ENCODE measurements at regions not wholly inside any gene's neighbourhood (a gene's known extent, or its start where the extent isn't known, plus 50 kb on each side); places are given as distances from the start of the nearest gene placed in this dataset.
"Not testable (repeated sequence)": the region's sequence is repeated elsewhere in the genome, so short reads cannot be mapped to it uniquely, and the experiment has no call there.

DNA sequence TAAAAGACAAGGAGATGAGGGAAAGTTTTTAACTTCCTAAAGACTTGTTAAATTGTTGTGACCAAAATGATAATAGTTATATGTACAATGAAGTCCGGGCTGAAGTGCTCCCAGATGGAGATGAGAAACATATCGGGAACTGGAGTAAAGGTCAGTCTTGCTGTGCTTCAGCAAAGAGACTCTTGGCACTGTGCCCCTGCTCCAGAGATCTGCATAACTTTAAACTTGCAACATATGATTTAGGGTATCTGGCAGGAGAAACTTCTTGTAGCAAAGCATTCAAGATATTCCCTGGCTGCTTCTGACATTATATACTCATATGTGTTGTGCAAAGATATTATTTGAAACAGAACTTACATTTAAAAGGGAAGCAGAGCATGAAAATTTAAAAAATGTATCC lies 786.6 kb upstream of the SLITRK6 start:
- ChIA-PET POLR2A (no interaction called here), CTCF (no interaction called here)
- DNase-seq (ENCODE audit: extremely low spot score) = no peak
- TF ChIP-seq ZNF384 (IDR thresholded peaks at IDR 0.05) (no peak), FOXM1 (IDR thresholded peaks at IDR 0.05; ENCODE audit: borderline replicate concordance) (no peak), HDGF (IDR thresholded peaks at IDR 0.05; ENCODE audit: borderline replicate concordance) (no peak)

DNA sequence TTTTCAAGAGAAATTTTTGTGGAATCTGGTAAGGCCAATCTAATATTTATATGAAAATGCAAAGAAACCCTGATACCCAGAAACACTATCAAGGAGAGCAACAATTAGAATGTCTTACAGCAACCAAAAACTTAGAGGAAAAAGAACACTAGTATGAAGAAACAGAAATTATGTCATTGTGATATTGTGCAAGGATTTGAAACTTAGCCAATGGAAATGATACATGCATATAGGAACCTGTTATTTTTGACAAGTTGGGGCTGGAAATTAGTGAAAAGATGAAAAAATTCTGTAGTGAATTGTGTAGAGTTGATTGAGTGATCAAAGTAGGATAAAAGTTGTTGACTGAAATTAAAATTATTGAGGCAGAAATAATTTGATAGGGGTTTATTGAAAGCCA lies 792.6 kb upstream of the SLITRK6 start:
- TF ChIP-seq TARDBP (IDR thresholded peaks at IDR 0.05) (no peak), SP1 (IDR thresholded peaks at IDR 0.05) (no peak), FOXM1 (IDR thresholded peaks at IDR 0.05; ENCODE audit: borderline replicate concordance) (no peak), LEF1 (IDR thresholded peaks at IDR 0.05; ENCODE audit: borderline replicate concordance) (no peak), SUZ12 (IDR thresholded peaks at IDR 0.05) (no peak), HDGF (IDR thresholded peaks at IDR 0.05; ENCODE audit: borderline replicate concordance) (no peak), FOXA1 (IDR thresholded peaks at IDR 0.05) (no peak)
- POLR2A ChIA-PET = no interaction called here
- no peak for DNase-seq (ENCODE audit: extremely low spot score)
- CTCF ChIA-PET = no interaction called here

GRCh38 chr13:86601351-86601750 lies 802.1 kb upstream of the SLITRK6 start:
- CTCF ChIA-PET = no interaction called here
- TF ChIP-seq TARDBP (IDR thresholded peaks at IDR 0.05) = no peak
- no peak for TF ChIP-seq SUZ12 (IDR thresholded peaks at IDR 0.05)
- no peak for TF ChIP-seq NFRKB (IDR thresholded peaks at IDR 0.05)
- no peak for TF ChIP-seq HDGF (IDR thresholded peaks at IDR 0.05; ENCODE audit: borderline replicate concordance)
- TF ChIP-seq, protein P1, sequence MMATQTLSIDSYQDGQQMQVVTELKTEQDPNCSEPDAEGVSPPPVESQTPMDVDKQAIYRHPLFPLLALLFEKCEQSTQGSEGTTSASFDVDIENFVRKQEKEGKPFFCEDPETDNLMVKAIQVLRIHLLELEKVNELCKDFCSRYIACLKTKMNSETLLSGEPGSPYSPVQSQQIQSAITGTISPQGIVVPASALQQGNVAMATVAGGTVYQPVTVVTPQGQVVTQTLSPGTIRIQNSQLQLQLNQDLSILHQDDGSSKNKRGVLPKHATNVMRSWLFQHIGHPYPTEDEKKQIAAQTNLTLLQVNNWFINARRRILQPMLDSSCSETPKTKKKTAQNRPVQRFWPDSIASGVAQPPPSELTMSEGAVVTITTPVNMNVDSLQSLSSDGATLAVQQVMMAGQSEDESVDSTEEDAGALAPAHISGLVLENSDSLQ (IDR thresholded peaks at IDR 0.05) = no peak
- TF ChIP-seq FOXA1 (IDR thresholded peaks at IDR 0.05) = no peak
- no peak for TF ChIP-seq FOXK2 (IDR thresholded peaks at IDR 0.05)
- no peak for TF ChIP-seq SP1 (IDR thresholded peaks at IDR 0.05)
- TF ChIP-seq ARNT (IDR thresholded peaks at IDR 0.05) = no peak
- TF ChIP-seq L3MBTL2 (conservative IDR thresholded peaks at IDR 0.05) = no peak
- no peak for TF ChIP-seq FOXM1 (IDR thresholded peaks at IDR 0.05; ENCODE audit: borderline replicate concordance)
- no peak for TF ChIP-seq LEF1 (IDR thresholded peaks at IDR 0.05; ENCODE audit: borderline replicate concordance)
- no peak for TF ChIP-seq BHLHE40 (IDR thresholded peaks at IDR 0.05; ENCODE audit: borderline replicate concordance)
- TF ChIP-seq ZNF384 (IDR thresholded peaks at IDR 0.05) = no peak
- no peak for TF ChIP-seq CTBP1 (IDR thresholded peaks at IDR 0.05; ENCODE audit: borderline replicate concordance)
- no peak for TF ChIP-seq ELF4 (IDR thresholded peaks at IDR 0.05)
- DNase-seq (ENCODE audit: extremely low spot score) = no peak
- POLR2A ChIA-PET = no interaction called here

GRCh38 chr13:86606264-86606663 lies 807.0 kb upstream of the SLITRK6 start:
- TF ChIP-seq NFRKB (IDR thresholded peaks at IDR 0.05) = no peak
- TF ChIP-seq FOXM1 (IDR thresholded peaks at IDR 0.05; ENCODE audit: borderline replicate concordance) = no peak
- no peak for TF ChIP-seq L3MBTL2 (conservative IDR thresholded peaks at IDR 0.05)
- TF ChIP-seq TARDBP (IDR thresholded peaks at IDR 0.05) = no peak
- no peak for TF ChIP-seq SP1 (IDR thresholded peaks at IDR 0.05)
- TF ChIP-seq ARNT (IDR thresholded peaks at IDR 0.05) = no peak
- no peak for TF ChIP-seq ZNF384 (IDR thresholded peaks at IDR 0.05)
- TF ChIP-seq, protein P1 (IDR thresholded peaks at IDR 0.05) = no peak
- no peak for TF ChIP-seq HDGF (IDR thresholded peaks at IDR 0.05; ENCODE audit: borderline replicate concordance)
- TF ChIP-seq CTBP1 (IDR thresholded peaks at IDR 0.05; ENCODE audit: borderline replicate concordance) = no peak
- TF ChIP-seq ELF4 (IDR thresholded peaks at IDR 0.05) = no peak
- TF ChIP-seq FOXK2 (IDR thresholded peaks at IDR 0.05) = no peak
- TF ChIP-seq SUZ12 (IDR thresholded peaks at IDR 0.05) = no peak
- no peak for TF ChIP-seq FOXA1 (IDR thresholded peaks at IDR 0.05)
- no peak for TF ChIP-seq LEF1 (IDR thresholded peaks at IDR 0.05; ENCODE audit: borderline replicate concordance)
- TF ChIP-seq BHLHE40 (IDR thresholded peaks at IDR 0.05; ENCODE audit: borderline replicate concordance) = no peak
- DNase-seq (ENCODE audit: extremely low spot score) = no peak
- POLR2A ChIA-PET = no interaction called here
- CTCF ChIA-PET = no interaction called here

DNA sequence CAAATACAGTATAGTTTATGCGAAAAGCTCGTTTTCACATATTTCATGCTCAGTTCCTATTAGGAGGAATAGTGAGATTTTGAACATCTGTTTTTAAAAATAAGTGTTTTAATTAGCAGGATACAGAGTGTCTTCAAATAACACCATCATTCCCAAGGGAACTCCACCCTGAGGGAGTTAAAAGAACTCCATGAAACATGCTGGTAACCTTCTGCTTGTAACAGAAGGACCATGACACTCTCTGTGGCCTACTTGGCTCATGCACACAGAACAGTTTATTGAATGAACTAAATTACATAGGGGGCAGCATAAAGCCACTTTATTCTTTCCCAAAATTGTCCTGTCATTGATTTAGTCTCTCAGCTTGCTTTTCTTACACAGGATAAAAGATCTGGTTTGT lies 809.5 kb upstream of the SLITRK6 start:
- TF ChIP-seq FOXK2 (IDR thresholded peaks at IDR 0.05) (no peak), FOXM1 (IDR thresholded peaks at IDR 0.05; ENCODE audit: borderline replicate concordance) (no peak), LEF1 (IDR thresholded peaks at IDR 0.05; ENCODE audit: borderline replicate concordance) (no peak), CTBP1 (IDR thresholded peaks at IDR 0.05; ENCODE audit: borderline replicate concordance) (no peak), SP1 (IDR thresholded peaks at IDR 0.05) (no peak), SUZ12 (IDR thresholded peaks at IDR 0.05) (no peak)
- DNase-seq (ENCODE audit: extremely low spot score) = no peak
- ChIA-PET POLR2A (no interaction called here), CTCF (interaction anchor here (1.3 kb wide), 1 partner anchor 116 kb away, joined by 4 read pairs; no protein-coding TSS in a partner anchor)

DNA sequence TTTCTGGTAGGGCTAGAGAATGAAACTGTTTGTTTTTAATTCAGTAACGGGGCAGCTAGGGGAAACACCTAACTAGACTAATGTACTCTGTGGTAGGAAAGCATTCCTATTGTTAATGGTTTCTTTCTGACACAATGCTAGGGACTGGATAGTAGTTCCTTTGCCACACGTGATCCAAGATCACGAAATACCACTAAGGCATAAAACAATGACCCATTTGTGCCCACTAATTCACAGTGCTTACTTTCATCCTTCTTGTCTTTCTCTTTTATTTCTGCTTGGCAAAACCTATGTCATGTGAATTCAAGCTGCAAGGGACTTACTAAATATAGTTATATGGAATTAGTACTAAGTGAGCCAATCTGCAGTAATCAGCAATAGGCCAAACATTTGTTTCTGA lies 834.1 kb upstream of the SLITRK6 start:
- TF ChIP-seq ELF4 (IDR thresholded peaks at IDR 0.05) (no peak), ZNF384 (IDR thresholded peaks at IDR 0.05) (no peak), HDGF (IDR thresholded peaks at IDR 0.05; ENCODE audit: borderline replicate concordance) (no peak), TARDBP (IDR thresholded peaks at IDR 0.05) (no peak)
- no peak for DNase-seq (ENCODE audit: extremely low spot score)
- CTCF ChIA-PET = no interaction called here
- POLR2A ChIA-PET = no interaction called here

DNA sequence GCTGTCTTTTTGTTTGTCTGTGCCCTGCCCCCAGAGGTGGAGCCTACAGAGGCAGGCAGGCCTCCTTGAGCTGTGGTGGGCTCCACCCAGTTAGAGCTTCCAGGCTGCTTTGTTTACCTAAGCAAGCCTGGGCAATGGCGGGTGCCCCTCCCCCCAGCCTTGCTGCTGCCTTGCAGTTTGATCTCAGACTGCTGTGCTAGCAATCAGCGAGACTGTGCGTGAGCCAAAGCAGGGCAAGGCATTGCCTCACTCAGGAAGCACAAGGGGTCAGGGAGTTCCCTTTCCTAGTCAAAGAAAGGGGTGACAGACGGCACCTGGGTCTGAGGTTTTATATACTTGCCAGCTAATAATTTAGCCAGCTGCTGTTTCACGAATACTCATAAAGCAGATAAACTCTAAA lies 852.0 kb upstream of the SLITRK6 start:
- DNase-seq (ENCODE audit: extremely low spot score); POLR2A ChIA-PET; CTCF ChIA-PET: not testable (repeated sequence)

- POLR2A ChIA-PET = no interaction called here
- no peak for DNase-seq (ENCODE audit: extremely low spot score)
- TF ChIP-seq ARNT (IDR thresholded peaks at IDR 0.05) = no peak
- TF ChIP-seq SP1 (IDR thresholded peaks at IDR 0.05) = no peak
- TF ChIP-seq, protein P1 (IDR thresholded peaks at IDR 0.05) = peak; percentile 69
- CTCF ChIA-PET = no interaction called here
These were observed 853.8 kb upstream of the SLITRK6 start for GRCh38 chr13:86653009-86653408.
